IMR-90 (cell line): ENCODE measurements at regions not wholly inside any gene's neighbourhood (a gene's known extent, or its start where the extent isn't known, plus 50 kb on each side); places are given as distances from the start of the nearest gene placed in this dataset.

Source experiments
- ATAC-seq: fragments of 200-7000 bp; cut with Tn5 transposase; 2 replicates; pipeline ENCODE4 v1.9.1; 2020; ENCODE audit warnings: low read depth, mild to moderate bottlenecking, moderate library complexity
- BruUV-seq: library from RNA; stranded (reverse); fragments of 400-500 nt; replicated peaks from 2 replicates; lab custom pipeline; 2021; lab: Mats Ljungman, UMichigan
- CTCF ChIA-PET: fragments of 300-600 bp; formaldehyde crosslinking; extraction: SDS; loops from one replicate; lab custom pipeline; 2021; ENCODE audit warnings: antibody characterized with exemption; lab: Yijun Ruan, JAX
- POLR2A ChIA-PET: fragments of 300-600 bp; sonication (Branson Sonifier 250); formaldehyde crosslinking; loops from one replicate; lab custom pipeline; 2022; ENCODE audit warnings: antibody characterized with exemption; ENCODE audit not compliant: unreplicated experiment; lab: Charles Lee
- DNase-seq: peaks from one replicate; pipeline ENCODE4 v3.0.0; 2013
- H2AFZ ChIP-seq: replicated peaks from 2 replicates; pipeline ENCODE3; 2013; ENCODE audit warnings: low read length, mild to moderate bottlenecking; ENCODE audit not compliant: poor library complexity
- H2AK5ac ChIP-seq: 2 replicates; pipeline ENCODE4 v1.6.1; 2013; ENCODE audit warnings: low read depth, low read length, inconsistent platforms
- H2AK9ac ChIP-seq: replicated peaks from 2 replicates; pipeline ENCODE3; 2013; ENCODE audit warnings: mild to moderate bottlenecking, low read depth, low read length, moderate library complexity; ENCODE audit not compliant: poor library complexity
- H2BK120ac ChIP-seq: 2 replicates; pipeline ENCODE4 v1.6.1; 2013; ENCODE audit warnings: low read depth, low read length, inconsistent platforms
- H2BK15ac ChIP-seq: 3 replicates; pipeline ENCODE4 v1.6.1; 2013; ENCODE audit warnings: low read depth, low read length, inconsistent platforms
- H2BK20ac ChIP-seq: 2 replicates; pipeline ENCODE4 v1.6.1; 2013; ENCODE audit warnings: low read depth, mild to moderate bottlenecking, inconsistent platforms, low read length, moderate library complexity
- H2BK5ac ChIP-seq: 2 replicates; pipeline ENCODE4 v1.6.1; 2013; ENCODE audit warnings: mild to moderate bottlenecking, low read depth, low read length, inconsistent platforms; ENCODE audit not compliant: poor library complexity, severe bottlenecking
- H3K14ac ChIP-seq: replicated peaks from 2 replicates; pipeline ENCODE4 v1.6.1; 2013; ENCODE audit warnings: low read depth, low read length, inconsistent platforms
- H3K18ac ChIP-seq: 2 replicates; pipeline ENCODE4 v1.6.1; 2013; ENCODE audit warnings: low read depth, low read length, control low read depth
- H3K23ac ChIP-seq: 2 replicates; pipeline ENCODE4 v1.6.1; 2013; ENCODE audit warnings: low read depth, low read length, inconsistent platforms
- H3K27ac ChIP-seq: 2 replicates; pipeline ENCODE4 v1.5.1; 2013; ENCODE audit warnings: mild to moderate bottlenecking, control low read depth, low read length; ENCODE audit not compliant: insufficient read depth
- H3K27me3 ChIP-seq: 2 replicates; pipeline ENCODE4 v1.6.1; 2013; ENCODE audit warnings: low read length; ENCODE audit not compliant: control insufficient read depth, insufficient read depth
- H3K36me3 ChIP-seq: 2 replicates; pipeline ENCODE4 v1.6.1; 2013; ENCODE audit warnings: low read length, mixed read lengths; ENCODE audit not compliant: control insufficient read depth, insufficient read depth
- H3K4ac ChIP-seq: 2 replicates; pipeline ENCODE4 v1.6.1; 2013; ENCODE audit warnings: low read depth, low read length, inconsistent platforms
- H3K4me1 ChIP-seq: 2 replicates; pipeline ENCODE4 v1.6.1; 2013; ENCODE audit warnings: low read length, mixed read lengths; ENCODE audit not compliant: control insufficient read depth, insufficient read depth
- H3K4me2 ChIP-seq: 2 replicates; pipeline ENCODE4 v1.6.1; 2013; ENCODE audit warnings: low read depth, mild to moderate bottlenecking, control low read depth, low read length, moderate library complexity
- H3K4me3 ChIP-seq: 2 replicates; pipeline ENCODE4 v1.5.1; 2013; ENCODE audit warnings: low read depth, mild to moderate bottlenecking, control low read depth, low read length, moderate library complexity; ENCODE audit not compliant: insufficient read depth
- H3K56ac ChIP-seq: 2 replicates; pipeline ENCODE4 v1.6.1; 2013; ENCODE audit warnings: low read length, inconsistent platforms; ENCODE audit not compliant: insufficient read depth; ENCODE audit errors: extremely low read depth
- H3K79me1 ChIP-seq, 2 experiments: 2 replicates each; pipeline ENCODE4 v1.6.1; 2013; ENCODE audit warnings: low read length in 2 of 2, inconsistent platforms in 1 of 2, low read depth in 1 of 2
- H3K9ac ChIP-seq: 2 replicates; pipeline ENCODE4 v1.6.1; 2013; ENCODE audit warnings: low read depth, low read length, control low read depth
- H3K9me1 ChIP-seq: 2 replicates; pipeline ENCODE4 v1.6.1; 2013; ENCODE audit warnings: low read length, inconsistent platforms; ENCODE audit not compliant: insufficient read depth
- H3K9me3 ChIP-seq: 2 replicates; pipeline ENCODE4 v1.6.1; 2013; ENCODE audit warnings: low read length; ENCODE audit not compliant: control insufficient read depth, insufficient read depth
- H4K20me1 ChIP-seq: 2 replicates; pipeline ENCODE4 v1.6.1; 2013; ENCODE audit warnings: low read length, inconsistent platforms; ENCODE audit not compliant: insufficient read depth
- H4K5ac ChIP-seq: 2 replicates; pipeline ENCODE4 v1.6.1; 2013; ENCODE audit warnings: mild to moderate bottlenecking, low read depth, low read length, control low read depth
- H4K8ac ChIP-seq, 2 experiments: 2 replicates each; pipeline ENCODE4 v1.6.1; 2013; ENCODE audit warnings: low read depth in 2 of 2, low read length in 2 of 2, control low read depth in 1 of 2, inconsistent platforms in 1 of 2
- H4K91ac ChIP-seq: 2 replicates; pipeline ENCODE4 v1.6.1; 2013; ENCODE audit warnings: low read depth, low read length, inconsistent platforms; ENCODE audit not compliant: insufficient read depth
- FOS ChIP-seq: fragments of 150-350 bp; IDR thresholded peaks from 2 replicates; pipeline ENCODE4 v1.6.1; 2016; ENCODE audit warnings: low read depth, low read length
- MAFK ChIP-seq: IDR thresholded peaks from 2 replicates; pipeline ENCODE4 v1.6.1; 2012; ENCODE audit warnings: low read depth, low read length, improper control_type of control experiment
- RCOR1 ChIP-seq: IDR thresholded peaks from 2 replicates; pipeline ENCODE4 v1.6.1; 2012; ENCODE audit warnings: mild to moderate bottlenecking, low read length, improper control_type of control experiment; ENCODE audit not compliant: insufficient replicate concordance
- USF2 ChIP-seq: fragments of 150-350 bp; IDR thresholded peaks from 2 replicates; pipeline ENCODE4 v1.6.1; 2017; ENCODE audit warnings: mild to moderate bottlenecking, antibody characterized with exemption, low read length, low read depth
- WGBS, 2 experiments: methylation state at CpG; one replicate each; pipeline versions ENCODE4 v1.1.5 to v1.1.7; 2013; ENCODE audit warnings: missing lambda C conversion rate in 2 of 2; ENCODE audit not compliant: insufficient read length in 1 of 2; ENCODE audit errors: extremely low coverage in 2 of 2; 5-methylcytosine and 5-hydroxymethylcytosine counted together
- dilution Hi-C: fragments of 300-500 bp; cut with HindIII; formaldehyde crosslinking; loops from one replicate; pipeline ENCODE4 v1.14.3; 2018; ENCODE audit warnings: low sequenced_read_pairs; ENCODE audit not compliant: unreplicated experiment
- in situ Hi-C: fragments of 300-500 bp; cut with MboI; formaldehyde crosslinking; loops from 3 replicates; pipeline ENCODE4 v1.14.3; 2019; ENCODE audit warnings: low sequenced_read_pairs, inconsistent platforms, mixed read lengths
- intact Hi-C: fragments of 100-400 bp; cut with micrococcal nuclease; formaldehyde crosslinking; loops from 2 replicates; pipeline ENCODE4 v1.10.0; 2022

DNA sequence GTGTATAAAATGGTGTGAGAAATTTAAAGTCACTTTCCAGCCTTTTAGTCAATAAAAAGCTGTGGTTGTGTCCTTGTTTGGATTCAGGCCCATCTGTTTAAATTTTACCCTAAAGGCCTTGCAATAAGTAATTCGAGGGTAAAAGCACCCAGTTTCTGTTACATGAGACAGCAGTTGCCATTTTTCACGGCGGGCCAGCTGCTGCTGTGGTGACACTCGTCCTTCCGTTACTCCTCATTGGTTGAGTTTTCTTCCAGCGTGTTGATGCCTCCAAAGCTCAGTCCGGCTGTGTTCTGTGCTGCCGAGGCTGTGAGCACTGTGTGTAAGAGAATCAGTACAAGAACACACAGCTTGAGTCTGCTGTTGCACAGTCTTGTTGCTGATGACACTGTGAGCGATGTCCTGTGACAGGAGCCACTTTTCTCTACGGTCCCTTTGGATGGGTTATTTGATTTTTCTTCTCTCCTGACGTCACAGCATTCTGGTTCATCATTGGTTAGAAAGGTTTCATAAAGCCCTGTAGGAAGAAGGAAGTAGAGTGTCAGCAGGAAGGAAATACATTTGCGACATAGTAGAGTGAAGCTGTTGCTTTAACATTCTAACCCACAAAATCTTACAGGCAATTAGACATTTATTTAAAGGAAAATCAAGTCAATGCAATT is 602.5 kb upstream of the ARGLU1 start:
- Histone ChIP-seq H3K4me1 (no peaks in the 10 kb centered on the region), H3K14ac (no peak overlapping the region), H2BK120ac (no peak overlapping the region), H3K56ac (no peak overlapping the region), H4K91ac (no peak overlapping the region), H3K9me3 (no peaks in the 10 kb centered on the region), H3K27me3 (no peaks in the 10 kb centered on the region), H3K4ac (no peak overlapping the region), H3K9ac (no peak overlapping the region), H2BK15ac (no peak overlapping the region), H4K20me1 (no peaks in the 10 kb centered on the region), H4K8ac (no peak overlapping the region), H2AK5ac (no peak overlapping the region), H2BK5ac (no peak overlapping the region), H2BK20ac (no peak overlapping the region), H3K18ac (no peak overlapping the region), H3K9me1 (0 out of 2 replicates have a peak, but pooled peaks cover 3% of the 10 kb centered on the region), H4K5ac (no peak overlapping the region), H3K23ac (no peak overlapping the region), H3K4me2 (no peak overlapping the region), H3K27ac (no peak overlapping the region), H2AK9ac (no peak overlapping the region), H3K36me3 (peaks cover 2% of the 10 kb centered on the region; the same call in 1 of the 2 replicates), H3K4me3 (no peak overlapping the region), H2AFZ (no peak overlapping the region), H3K79me1 (no peaks in the 10 kb centered on the region)
- ChIA-PET CTCF (no interaction called here), POLR2A (no interaction called here)
- BruUV-seq: no TSS peak
- DNase-seq: no peak
- intact Hi-C loops: no loop called here
- in situ Hi-C loops: no loop called here
- no peak for TF ChIP-seq RCOR1
- no peak for TF ChIP-seq USF2
- TF ChIP-seq MAFK: no peak
- TF ChIP-seq FOS: no peak
- dilution Hi-C loops: no loop called here
- ATAC-seq: no peak
- 60% methylated on average over 1 of the region's 12 CpGs; no CpG with 5 or more reads in 1 of the 2 experiments for WGBS, 2 experiments
